Heart right ventricle (tissue), 16 donors: ENCODE measurements at regions not wholly inside any gene's neighbourhood (a gene's known extent, or its start where the extent isn't known, plus 50 kb on each side); places are given as distances from the start of the nearest gene placed in this dataset.
A peak's percentile ranks its signal among the peaks of the same experiment; 100 is the strongest.

Source experiments
- ATAC-seq, 8 donors: fragments of 200-7000 bp; cut with Tn5 transposase; one replicate each; pipeline ENCODE4 v1.9.1; 2020; ENCODE audit warnings: mild to moderate bottlenecking in 8 of 8, moderate library complexity in 8 of 8, moderate number of reproducible peaks in 1 of 8
- DNase-seq, 2 donors: peaks; one replicate each; pipeline ENCODE4 v3.0.0-alpha.2; 2020
- H3K27ac ChIP-seq, 10 donors: fragments of 200-600 bp; sonication (generic) in 2 of 10; one replicate each; pipeline versions ENCODE4 v1.5.0 to v1.8.0; 2020 to 2022; ENCODE audit warnings: mild to moderate bottlenecking in 3 of 10
- H3K27me3 ChIP-seq, 7 donors: fragments of 200-600 bp; one replicate each; pipeline ENCODE4 v1.8.0; 2021 to 2022; ENCODE audit warnings: mild to moderate bottlenecking in 2 of 7
- H3K36me3 ChIP-seq, 9 donors: fragments of 200-600 bp; sonication (generic) in 1 of 9; one replicate each; pipeline versions ENCODE4 v1.5.0 to v1.8.0; 2020 to 2022; ENCODE audit warnings: mild to moderate bottlenecking in 2 of 9
- H3K4me1 ChIP-seq, 9 donors: fragments of 200-600 bp; sonication (generic) in 1 of 9; one replicate each; pipeline versions ENCODE4 v1.5.0 to v1.8.0; 2020 to 2022; ENCODE audit warnings: mild to moderate bottlenecking in 4 of 9
- H3K4me3 ChIP-seq, 10 donors: fragments of 200-600 bp; sonication (generic) in 2 of 10; one replicate each; pipeline versions ENCODE4 v1.5.0 to v1.8.0; 2020 to 2022; ENCODE audit warnings: mild to moderate bottlenecking in 7 of 10, moderate library complexity in 2 of 10
- H3K9me3 ChIP-seq, 11 donors: fragments of 200-600 bp in 10 of 11; sonication (generic) in 2 of 11; one replicate each; pipeline versions ENCODE4 v1.5.0 to v1.8.0; 2013 to 2022; ENCODE audit warnings: mild to moderate bottlenecking in 2 of 11, control low read depth in 1 of 11, moderate library complexity in 1 of 11
- CTCF ChIP-seq, 9 donors: fragments of 200-600 bp; sonication (generic) in 2 of 9; IDR thresholded peaks; one replicate each; pipeline versions ENCODE4 v1.5.0 to v1.8.0; 2021 to 2022; ENCODE audit warnings: antibody characterized with exemption in 9 of 9, mild to moderate bottlenecking in 5 of 9, moderate library complexity in 1 of 9
- WGBS, 2 donors: extraction: QIAGEN DNeasy Blood & Tissue Kit; methylation state at CpG; one replicate each; pipeline ENCODE4 v1.1.7; 2013; ENCODE audit warnings: inconsistent platforms in 1 of 2; 5-methylcytosine and 5-hydroxymethylcytosine counted together
- intact Hi-C, 10 donors: fragments of 100-400 bp; cut with DNase I; formaldehyde crosslinking; loops; one replicate each; pipeline versions ENCODE4 v1.11.1 to v1.14.2; 2022
- donor health status: Arrhythmogenic right ventricular cardiomyopathy.
- donor health status: ischemic (EF 13 %, LVEDD 7.1; RV severe dilation, severe dysfunction).
- donor health status: healthy with polysubstance abuse.
- donor health status: DM: no; HTN: yes; CAD: no.
- donor health status: DM: no; HTN: no; CAD: no.
- donor health status: ischemic (EF 25% LVEDD 6.9; RV normal size, moderate dysfunction).
- donor health status: ischemic (EF 25% LVEDD 5.7; RV mildly dilated, moderate dysfunction).
- donor health status: healthy.
- donor health status: DM: yes; HTN: yes; CAD: no.
- donor health status: Ischemic cardiomyopathy.
- donor health status: ischemic (EF 35%, LVEDD 5.7; RV mildly dilated, moderate dysfunction).
- donor health status: nonischemic (EF 11% LVEDD 7.7; RV severe dilation, severe dysfunction).
- donor health status: DM: yes; HTN: yes; CAD: no.
- donor health status: PGD.
- donor health status: ischemic (EF 29% LVEDD 5.4; RV normal size, mild dysfunction).
- donor health status: nonischemic (EF 23%, LVEDD 6.1; RV moderate dilation, normal function).

- Histone ChIP-seq H3K27ac (no peak overlapping the region), H3K4me3 (no peak overlapping the region), H3K27me3 (no peaks in the 10 kb centered on the region), H3K4me1 (no peaks in the 10 kb centered on the region), H3K36me3 (no peaks in the 10 kb centered on the region), H3K9me3 (peaks cover 0 to 34% (median 11%) of the 10 kb centered on the region in 11 donors)
- ATAC-seq: no peak
- no peak for DNase-seq
- WGBS, 2 donors: 92% methylated on average over 1 of the region's 1 CpG
- no peak for TF ChIP-seq CTCF (IDR thresholded peaks at IDR 0.05)
- intact Hi-C loops: loop anchor here in 1 of 10 donors (5.0 kb wide), 1 partner anchor 667 kb away; no protein-coding TSS in a partner anchor
Measured at GRCh38 chr4:100754751-100755150, 236.9 kb upstream of the EMCN start.

GRCh38 chr4:100746141-100746739 lies 228.4 kb upstream of the EMCN start:
- Histone ChIP-seq H3K9me3 (peaks cover 0 to 2% (median 0%) of the 10 kb centered on the region in 11 donors), H3K27ac (no peak overlapping the region), H3K36me3 (no peaks in the 10 kb centered on the region), H3K4me1 (no peaks in the 10 kb centered on the region), H3K27me3 (no peaks in the 10 kb centered on the region), H3K4me3 (no peak overlapping the region)
- DNase-seq (no peak), ATAC-seq (no peak)
- no peak for TF ChIP-seq CTCF (IDR thresholded peaks at IDR 0.05)
- intact Hi-C loops: loop anchor here in 1 of 10 donors (10.0 kb wide), 1 partner anchor 651 kb away; no protein-coding TSS in a partner anchor

GRCh38 chr4:100742045-100742444 lies 224.2 kb upstream of the EMCN start:
- 32 to 47% methylated on average over 4 of the region's 4 CpGs for WGBS, 2 donors
- intact Hi-C loops: loop anchor here in 6 of 10 donors (2.0 to 10.0 kb wide), 5 partner anchors 320 to 650 kb away; no protein-coding TSS in a partner anchor
- Histone ChIP-seq H3K4me3 (no peak overlapping the region), H3K4me1 (peaks cover 0 to 19% (median 11%) of the 10 kb centered on the region in 9 donors), H3K9me3 (no peaks in the 10 kb centered on the region), H3K27me3 (no peaks in the 10 kb centered on the region), H3K36me3 (no peaks in the 10 kb centered on the region), H3K27ac (no peak overlapping the region)
- ATAC-seq (no peak), DNase-seq (peak in 1 of 2 donors; percentile 9)
- TF ChIP-seq CTCF (IDR thresholded peaks at IDR 0.05): peak; percentile 28 to 71 (median 50)

GRCh38 chr4:100739426-100739825 lies 221.6 kb upstream of the EMCN start:
- no peak for TF ChIP-seq CTCF (IDR thresholded peaks at IDR 0.05)
- Histone ChIP-seq H3K27ac (no peak overlapping the region), H3K27me3 (no peaks in the 10 kb centered on the region), H3K36me3 (no peaks in the 10 kb centered on the region), H3K4me1 (peaks cover 0 to 34% (median 11%) of the 10 kb centered on the region in 9 donors), H3K9me3 (peaks cover 0 to 6% (median under 1%) of the 10 kb centered on the region in 11 donors), H3K4me3 (no peak overlapping the region)
- intact Hi-C loops: loop anchor here in 5 of 10 donors (5.0 to 10.0 kb wide), 10 partner anchors 42 to 647 kb away; partner anchors contain the start of gene EMCN (in 2 of the 5)
- no peak for DNase-seq
- WGBS, 2 donors: 62 to 66% methylated on average over 2 of the region's 2 CpGs
- ATAC-seq: no peak
